Peyer's patch (tissue), 4 donors: ENCODE measurements at regions not wholly inside any gene's neighbourhood (a gene's known extent, or its start where the extent isn't known, plus 50 kb on each side); places are given as distances from the start of the nearest gene placed in this dataset.

Source experiments
- CTCF ChIP-seq, 6 experiments: fragments of 450-650 bp in 4 of 6; fragments of 200-600 bp in 2 of 6; sonication (generic) in 1 of 6; IDR thresholded peaks; one replicate each; pipeline ENCODE4 v1.5.1; 2017 to 2019; ENCODE audit warnings: antibody characterized with exemption in 6 of 6, mild to moderate bottlenecking in 3 of 6, moderate library complexity in 1 of 6
- POLR2A ChIP-seq, 2 donors: fragments of 450-650 bp; IDR thresholded peaks; one replicate each; pipeline ENCODE4 v1.5.1; 2017; ENCODE audit warnings: antibody characterized with exemption in 2 of 2, mild to moderate bottlenecking in 2 of 2, moderate library complexity in 2 of 2

- TF ChIP-seq CTCF (IDR thresholded peaks at IDR 0.05) (no peak), POLR2A (IDR thresholded peaks at IDR 0.05) (no peak)
Measured at GRCh38 chr13:47610687-47611086, 390.4 kb downstream of the SUCLA2 start.
